Panc1 (cell line): ENCODE measurements at regions not wholly inside any gene's neighbourhood (a gene's known extent, or its start where the extent isn't known, plus 50 kb on each side); places are given as distances from the start of the nearest gene placed in this dataset.

Experiments
- ATAC-seq: fragments of 200-7000 bp; cut with Tn5 transposase; 2 replicates; pipeline ENCODE4 v1.9.1; 2020; ENCODE audit warnings: mild to moderate bottlenecking, moderate library complexity
- BruUV-seq: library from RNA; stranded (reverse); fragments of 400-500 nt; replicated peaks from 2 replicates; lab custom pipeline; 2021; lab: Mats Ljungman, UMichigan
- CTCF ChIA-PET: fragments of 300-600 bp; sonication (Branson Sonifier 250); formaldehyde crosslinking; loops from one replicate; lab custom pipeline; 2022; ENCODE audit warnings: antibody characterized with exemption; lab: Charles Lee
- POLR2A ChIA-PET: fragments of 300-600 bp; sonication (Branson Sonifier 250); formaldehyde crosslinking; loops from one replicate; lab custom pipeline; 2022; ENCODE audit warnings: antibody characterized with exemption; lab: Charles Lee
- DNase-seq: peaks from one replicate; pipeline ENCODE4 v3.0.0-alpha.2; 2010; ENCODE audit warnings: low read depth, low spot score
- H3K27ac ChIP-seq: 2 replicates; pipeline ENCODE4 v1.5.1; 2011; ENCODE audit warnings: mild to moderate bottlenecking, low read length, inconsistent platforms
- H3K27me3 ChIP-seq: fragments of 200-500 bp; sonication (Bioruptor generic); 2 replicates; pipeline ENCODE4 v1.6.0; 2014; ENCODE audit warnings: low read length, inconsistent platforms; ENCODE audit not compliant: control insufficient read depth, insufficient read depth
- H3K36me3 ChIP-seq: fragments of 200-500 bp; sonication (Bioruptor generic); 2 replicates; pipeline ENCODE4 v1.5.1; 2014; ENCODE audit warnings: inconsistent platforms, mild to moderate bottlenecking, low read length, moderate library complexity; ENCODE audit not compliant: control insufficient read depth, insufficient read depth
- H3K4me1 ChIP-seq: 2 replicates; pipeline ENCODE4 v1.5.1; 2011; ENCODE audit warnings: inconsistent platforms, mild to moderate bottlenecking, low read length, moderate library complexity; ENCODE audit not compliant: control insufficient read depth, insufficient read depth
- H3K4me3 ChIP-seq, 2 experiments: 2 replicates each; pipeline ENCODE4 v1.5.1; 2011 to 2012; ENCODE audit warnings: low read depth in 2 of 2, low read length in 2 of 2, mild to moderate bottlenecking in 2 of 2, inconsistent platforms in 1 of 2, moderate library complexity in 1 of 2
- H3K9me3 ChIP-seq: fragments of 200-500 bp; sonication (Bioruptor generic); 2 replicates; pipeline ENCODE4 v1.5.1; 2014; ENCODE audit warnings: low read depth, mild to moderate bottlenecking, inconsistent platforms, low read length, moderate library complexity; ENCODE audit not compliant: control insufficient read depth, insufficient read depth
- POLR2AphosphoS5 ChIP-seq: IDR thresholded peaks from 2 replicates; pipeline ENCODE4 v1.6.1; 2012; ENCODE audit warnings: mild to moderate bottlenecking, low read depth, low read length, moderate library complexity
- SIN3A ChIP-seq: IDR thresholded peaks from 2 replicates; pipeline ENCODE4 v1.6.1; 2012; ENCODE audit warnings: low read depth, mild to moderate bottlenecking, low read length, moderate library complexity, borderline replicate concordance; ENCODE audit not compliant: insufficient read depth
- TCF7L2 ChIP-seq: IDR thresholded peaks from 2 replicates; pipeline ENCODE4 v1.6.1; 2011; ENCODE audit warnings: mild to moderate bottlenecking, low read depth, low read length, inconsistent platforms
- in situ Hi-C: cut with HindIII; loops from 2 replicates; pipeline ENCODE4 v1.10.0; 2016; ENCODE audit warnings: low sequenced_read_pairs, low pct_unique_long_range_greater_than_20kb
- intact Hi-C: fragments of 100-400 bp; cut with micrococcal nuclease; formaldehyde crosslinking; loops from one replicate; pipeline ENCODE4 v1.10.0; 2022; ENCODE audit not compliant: unreplicated experiment
- TF ChIP-seq, protein P1 (sequence below), 2 experiments: IDR thresholded peaks; 2 replicates each; pipeline ENCODE4 v1.6.1; 2011 to 2012; ENCODE audit warnings: low read depth in 2 of 2, control low read depth in 1 of 2, low read length in 1 of 2, mild to moderate bottlenecking in 1 of 2, moderate library complexity in 1 of 2; ENCODE audit not compliant: insufficient read depth in 1 of 2
- TF ChIP-seq, protein P2 (sequence below): fragments of 450-650 bp; IDR thresholded peaks from 2 replicates; pipeline ENCODE4 v1.5.1; 2017; ENCODE audit warnings: mild to moderate bottlenecking

DNA sequence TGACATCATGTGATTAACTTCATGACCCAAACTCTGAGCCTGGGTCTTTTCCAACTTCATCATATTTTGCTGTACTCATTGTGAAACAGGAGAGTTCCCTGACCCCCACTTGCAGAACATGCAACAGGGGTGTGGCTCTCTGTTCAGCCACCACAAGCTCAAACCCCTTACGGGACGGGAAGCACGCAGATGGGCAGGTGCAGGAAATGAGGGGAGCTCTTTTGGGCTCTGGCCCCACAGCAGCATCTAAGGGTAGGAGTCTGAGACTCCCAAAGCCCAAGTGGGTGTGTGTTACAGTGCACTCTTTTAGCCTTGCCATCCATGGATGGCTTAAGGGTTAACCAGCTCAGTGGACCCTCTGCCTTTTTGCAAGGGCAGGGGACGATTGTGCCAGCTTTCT, 599.5 kb upstream of the SMIM31 start:
- TF ChIP-seq, protein P1, sequence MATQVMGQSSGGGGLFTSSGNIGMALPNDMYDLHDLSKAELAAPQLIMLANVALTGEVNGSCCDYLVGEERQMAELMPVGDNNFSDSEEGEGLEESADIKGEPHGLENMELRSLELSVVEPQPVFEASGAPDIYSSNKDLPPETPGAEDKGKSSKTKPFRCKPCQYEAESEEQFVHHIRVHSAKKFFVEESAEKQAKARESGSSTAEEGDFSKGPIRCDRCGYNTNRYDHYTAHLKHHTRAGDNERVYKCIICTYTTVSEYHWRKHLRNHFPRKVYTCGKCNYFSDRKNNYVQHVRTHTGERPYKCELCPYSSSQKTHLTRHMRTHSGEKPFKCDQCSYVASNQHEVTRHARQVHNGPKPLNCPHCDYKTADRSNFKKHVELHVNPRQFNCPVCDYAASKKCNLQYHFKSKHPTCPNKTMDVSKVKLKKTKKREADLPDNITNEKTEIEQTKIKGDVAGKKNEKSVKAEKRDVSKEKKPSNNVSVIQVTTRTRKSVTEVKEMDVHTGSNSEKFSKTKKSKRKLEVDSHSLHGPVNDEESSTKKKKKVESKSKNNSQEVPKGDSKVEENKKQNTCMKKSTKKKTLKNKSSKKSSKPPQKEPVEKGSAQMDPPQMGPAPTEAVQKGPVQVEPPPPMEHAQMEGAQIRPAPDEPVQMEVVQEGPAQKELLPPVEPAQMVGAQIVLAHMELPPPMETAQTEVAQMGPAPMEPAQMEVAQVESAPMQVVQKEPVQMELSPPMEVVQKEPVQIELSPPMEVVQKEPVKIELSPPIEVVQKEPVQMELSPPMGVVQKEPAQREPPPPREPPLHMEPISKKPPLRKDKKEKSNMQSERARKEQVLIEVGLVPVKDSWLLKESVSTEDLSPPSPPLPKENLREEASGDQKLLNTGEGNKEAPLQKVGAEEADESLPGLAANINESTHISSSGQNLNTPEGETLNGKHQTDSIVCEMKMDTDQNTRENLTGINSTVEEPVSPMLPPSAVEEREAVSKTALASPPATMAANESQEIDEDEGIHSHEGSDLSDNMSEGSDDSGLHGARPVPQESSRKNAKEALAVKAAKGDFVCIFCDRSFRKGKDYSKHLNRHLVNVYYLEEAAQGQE (IDR thresholded peaks at IDR 0.05; ENCODE audit: insufficient read depth in 1 of 2, low read depth in 2 of 2, low read length in 1 of 2) = no peak
- TF ChIP-seq TCF7L2 = no peak
- no peak for TF ChIP-seq SIN3A
- no peak for TF ChIP-seq POLR2AphosphoS5
- no peak overlapping the region for H3K4me3 ChIP-seq
- no peaks in the 10 kb centered on the region for H3K36me3 ChIP-seq
- no peaks in the 10 kb centered on the region for H3K27me3 ChIP-seq
- in situ Hi-C loops = no loop called here
- POLR2A ChIA-PET = no interaction called here
- CTCF ChIA-PET = no interaction called here
- DNase-seq (no peak), ATAC-seq (no peak)
- no TSS peak for BruUV-seq
- no peak overlapping the region for H3K27ac ChIP-seq
- intact Hi-C loops = no loop called here
- H3K4me1 ChIP-seq = no peaks in the 10 kb centered on the region
- no peaks in the 10 kb centered on the region for H3K9me3 ChIP-seq

DNA sequence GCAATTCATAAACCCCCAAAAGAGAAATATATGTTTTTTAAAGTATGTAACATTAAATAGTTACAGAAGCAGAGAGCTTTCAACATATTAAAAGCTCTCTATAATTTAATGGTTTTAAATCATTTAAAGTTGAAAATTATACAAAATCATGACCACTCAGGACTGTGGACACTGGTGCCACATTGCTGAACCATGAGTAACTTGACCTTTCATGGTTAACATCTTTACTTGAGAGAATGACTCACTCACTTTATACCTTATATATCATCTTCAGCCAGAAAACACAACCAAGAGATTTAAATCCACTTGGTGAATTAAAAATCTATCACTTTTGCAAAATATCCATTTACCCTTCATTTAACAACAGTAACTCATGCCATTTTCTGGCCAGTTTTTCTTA, 584.3 kb upstream of the SMIM31 start:
- no peak overlapping the region for H3K4me3 ChIP-seq
- H3K4me1 ChIP-seq = no peaks in the 10 kb centered on the region
- ChIA-PET POLR2A (no interaction called here), CTCF (interaction anchor here (0.7 kb wide), 1 partner anchor 619 kb away, joined by 3 read pairs; no protein-coding TSS in a partner anchor)
- no peaks in the 10 kb centered on the region for H3K9me3 ChIP-seq
- TF ChIP-seq TCF7L2 (no peak), SIN3A (no peak), POLR2AphosphoS5 (no peak)
- TF ChIP-seq, protein P2, sequence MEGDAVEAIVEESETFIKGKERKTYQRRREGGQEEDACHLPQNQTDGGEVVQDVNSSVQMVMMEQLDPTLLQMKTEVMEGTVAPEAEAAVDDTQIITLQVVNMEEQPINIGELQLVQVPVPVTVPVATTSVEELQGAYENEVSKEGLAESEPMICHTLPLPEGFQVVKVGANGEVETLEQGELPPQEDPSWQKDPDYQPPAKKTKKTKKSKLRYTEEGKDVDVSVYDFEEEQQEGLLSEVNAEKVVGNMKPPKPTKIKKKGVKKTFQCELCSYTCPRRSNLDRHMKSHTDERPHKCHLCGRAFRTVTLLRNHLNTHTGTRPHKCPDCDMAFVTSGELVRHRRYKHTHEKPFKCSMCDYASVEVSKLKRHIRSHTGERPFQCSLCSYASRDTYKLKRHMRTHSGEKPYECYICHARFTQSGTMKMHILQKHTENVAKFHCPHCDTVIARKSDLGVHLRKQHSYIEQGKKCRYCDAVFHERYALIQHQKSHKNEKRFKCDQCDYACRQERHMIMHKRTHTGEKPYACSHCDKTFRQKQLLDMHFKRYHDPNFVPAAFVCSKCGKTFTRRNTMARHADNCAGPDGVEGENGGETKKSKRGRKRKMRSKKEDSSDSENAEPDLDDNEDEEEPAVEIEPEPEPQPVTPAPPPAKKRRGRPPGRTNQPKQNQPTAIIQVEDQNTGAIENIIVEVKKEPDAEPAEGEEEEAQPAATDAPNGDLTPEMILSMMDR = no peak
- TF ChIP-seq, protein P1 (IDR thresholded peaks at IDR 0.05; ENCODE audit: insufficient read depth in 1 of 2, low read depth in 2 of 2, low read length in 1 of 2) = no peak
- intact Hi-C loops (no loop called here), in situ Hi-C loops (no loop called here)
- DNase-seq (no peak), ATAC-seq (no peak)
- no TSS peak for BruUV-seq
- no peaks in the 10 kb centered on the region for H3K27me3 ChIP-seq
- no peak overlapping the region for H3K27ac ChIP-seq
- H3K36me3 ChIP-seq = no peaks in the 10 kb centered on the region
